NCI-H82 (cell line): ENCODE measurements at regions not wholly inside any gene's neighbourhood (a gene's known extent, or its start where the extent isn't known, plus 50 kb on each side); places are given as distances from the start of the nearest gene placed in this dataset.

Experiments used
- DNase-seq: peaks from one replicate; lab custom pipeline; 2025; lab: John Stamatoyannopoulos, UW

- DNase-seq: peak; percentile 31
Observed at GRCh38 chr13:103762523-103762922, 696.3 kb upstream of the SLC10A2 start.

GRCh38 chr13:103759361-103759760, 693.1 kb upstream of the SLC10A2 start:
- no peak for DNase-seq

- no peak for DNase-seq
Observed at GRCh38 chr13:103758222-103758621, 692.0 kb upstream of the SLC10A2 start.

GRCh38 chr13:103757361-103757760, 691.1 kb upstream of the SLC10A2 start:
- DNase-seq: no peak

- DNase-seq: no peak
Observed at GRCh38 chr13:103754783-103755182, 688.6 kb upstream of the SLC10A2 start.

GRCh38 chr13:103734837-103735236, 668.6 kb upstream of the SLC10A2 start:
- no peak for DNase-seq

GRCh38 chr13:103731959-103732358, 665.7 kb upstream of the SLC10A2 start:
- no peak for DNase-seq

- DNase-seq: no peak
Observed at GRCh38 chr13:103730407-103730806, 664.2 kb upstream of the SLC10A2 start.

- no peak for DNase-seq
Observed at GRCh38 chr13:103726808-103727207, 660.6 kb upstream of the SLC10A2 start.

- no peak for DNase-seq
Observed at GRCh38 chr13:103716718-103717117, 650.5 kb upstream of the SLC10A2 start.

GRCh38 chr13:103715335-103715734, 649.1 kb upstream of the SLC10A2 start:
- DNase-seq: no peak

GRCh38 chr13:103703246-103703645, 637.0 kb upstream of the SLC10A2 start:
- no peak for DNase-seq

- no peak for DNase-seq
Observed at GRCh38 chr13:103698000-103698399, 631.8 kb upstream of the SLC10A2 start.

GRCh38 chr13:103695320-103695719, 629.1 kb upstream of the SLC10A2 start:
- DNase-seq: no peak

- DNase-seq: no peak
Observed at GRCh38 chr13:103694471-103694870, 628.3 kb upstream of the SLC10A2 start.

GRCh38 chr13:103694033-103694432, 627.8 kb upstream of the SLC10A2 start:
- DNase-seq: no peak

- no peak for DNase-seq
Observed at GRCh38 chr13:103692442-103692841, 626.2 kb upstream of the SLC10A2 start.

- DNase-seq: no peak
Observed at GRCh38 chr13:103676329-103676728, 610.1 kb upstream of the SLC10A2 start.

GRCh38 chr13:103671547-103671946, 605.3 kb upstream of the SLC10A2 start:
- peak; percentile 25 for DNase-seq

GRCh38 chr13:103663996-103664395, 597.8 kb upstream of the SLC10A2 start:
- DNase-seq: no peak

- no peak for DNase-seq
Observed at GRCh38 chr13:103656311-103656710, 590.1 kb upstream of the SLC10A2 start.

GRCh38 chr13:103640606-103641005, 574.4 kb upstream of the SLC10A2 start:
- DNase-seq: no peak

- no peak for DNase-seq
Observed at GRCh38 chr13:103639326-103639725, 573.1 kb upstream of the SLC10A2 start.

- DNase-seq: peak; percentile 71
Observed at GRCh38 chr13:103638706-103639105, 572.5 kb upstream of the SLC10A2 start.

- DNase-seq: no peak
Observed at GRCh38 chr13:103634066-103634465, 567.8 kb upstream of the SLC10A2 start.
